GM18520 (cell line): ENCODE measurements at regions not wholly inside any gene's neighbourhood (a gene's known extent, or its start where the extent isn't known, plus 50 kb on each side); places are given as distances from the start of the nearest gene placed in this dataset.

ENCODE experiments used
- ATAC-seq: cut with Tn5 transposase; IDR thresholded peaks from one replicate; pipeline ENCODE4 v1.9.1; 2021; ENCODE audit not compliant: unreplicated experiment

- no peak for ATAC-seq
These were observed 1052.8 kb downstream of the NAALADL2 start for GRCh38 chr3:175911937-175912336.

- ATAC-seq, result no peak
These were observed 1043.1 kb downstream of the NAALADL2 start for GRCh38 chr3:175902226-175902625.

GRCh38 chr3:175898194-175898593 is 1039.1 kb downstream of the NAALADL2 start:
- no peak for ATAC-seq

GRCh38 chr3:175896655-175897054 is 1037.5 kb downstream of the NAALADL2 start:
- ATAC-seq, result no peak

GRCh38 chr3:175895731-175896130 is 1036.6 kb downstream of the NAALADL2 start:
- no peak for ATAC-seq

- ATAC-seq, result no peak
These were observed 1034.4 kb downstream of the NAALADL2 start for GRCh38 chr3:175893566-175893965.

GRCh38 chr3:175890066-175890465 is 1030.9 kb downstream of the NAALADL2 start:
- ATAC-seq, result no peak

- no peak for ATAC-seq
These were observed 1026.2 kb downstream of the NAALADL2 start for GRCh38 chr3:175885231-175885766.

- no peak for ATAC-seq
These were observed 1020.3 kb downstream of the NAALADL2 start for GRCh38 chr3:175879417-175879816.

- ATAC-seq, result peak; percentile 91
These were observed 1010.3 kb downstream of the NAALADL2 start for GRCh38 chr3:175869404-175869803.

GRCh38 chr3:175868626-175869025 is 1009.5 kb downstream of the NAALADL2 start:
- no peak for ATAC-seq

- ATAC-seq, result no peak
These were observed 1006.6 kb downstream of the NAALADL2 start for GRCh38 chr3:175865724-175866123.

- no peak for ATAC-seq
These were observed 1002.8 kb downstream of the NAALADL2 start for GRCh38 chr3:175861916-175862315.
